A549 (cell line): ENCODE measurements at regions not wholly inside any gene's neighbourhood (a gene's known extent, or its start where the extent isn't known, plus 50 kb on each side); places are given as distances from the start of the nearest gene placed in this dataset.

Source experiments
- EHMT2 ChIP-seq: fragments of 200-600 bp; sonication (generic); IDR thresholded peaks from 2 replicates; pipeline ENCODE4 v1.6.1; 2016; ENCODE audit warnings: antibody characterized with exemption, low read depth, mild to moderate bottlenecking, moderate library complexity
- POLR2A ChIP-seq: IDR thresholded peaks from 2 replicates; pipeline ENCODE4 v1.6.1; 2012; ENCODE audit warnings: mild to moderate bottlenecking, low read length
- RAD21 ChIP-seq, 2 experiments: fragments of >200 bp in 1 of 2; sonication (Bioruptor Twin) in 1 of 2; formaldehyde crosslinking in 1 of 2; IDR thresholded peaks in 1 of 2; conservative IDR thresholded peaks in 1 of 2; 2 replicates in 1 of 2; 3 replicates in 1 of 2; pipeline ENCODE4 v1.6.1; 2012 to 2018; ENCODE audit warnings: inconsistent platforms in 1 of 2
- SREBF2 ChIP-seq: fragments of 450-650 bp; IDR thresholded peaks from 2 replicates; pipeline ENCODE4 v1.6.1; 2014; ENCODE audit warnings: mild to moderate bottlenecking, moderate library complexity

GRCh38 chr4:57278780-57279179 is 168.6 kb upstream of the IGFBP7 start:
- TF ChIP-seq RAD21 (conservative IDR thresholded peaks at IDR 0.05 in 1 of 2, IDR thresholded peaks at IDR 0.05 in 1 of 2) (no peak), EHMT2 (no peak), POLR2A (no peak), SREBF2 (no peak)
